IPS-NIHi7 (cell line): ENCODE measurements at regions not wholly inside any gene's neighbourhood (a gene's known extent, or its start where the extent isn't known, plus 50 kb on each side); places are given as distances from the start of the nearest gene placed in this dataset.

ENCODE experiments used
- DNase-seq: peaks from one replicate; pipeline ENCODE4 v3.0.0; 2012; ENCODE audit warnings: mixed read lengths; ENCODE audit errors: extremely low spot score

GRCh38 chr2:217722883-217723472 lies 279.8 kb downstream of the TNS1 start:
- no peak for DNase-seq

GRCh38 chr2:217717646-217718045 lies 285.1 kb downstream of the TNS1 start:
- DNase-seq: no peak

GRCh38 chr2:217715484-217715883 lies 287.3 kb downstream of the TNS1 start:
- DNase-seq: no peak

- DNase-seq: no peak
Measured at GRCh38 chr2:217714287-217714751, 288.5 kb downstream of the TNS1 start.

GRCh38 chr2:217713395-217714286 lies 289.2 kb downstream of the TNS1 start:
- peak; percentile 90 for DNase-seq

- DNase-seq: no peak
Measured at GRCh38 chr2:217712431-217712830, 290.4 kb downstream of the TNS1 start.

GRCh38 chr2:217711188-217711587 lies 291.6 kb downstream of the TNS1 start:
- no peak for DNase-seq

GRCh38 chr2:217710211-217710765 lies 292.5 kb downstream of the TNS1 start:
- no peak for DNase-seq

GRCh38 chr2:217709478-217710210 lies 293.2 kb downstream of the TNS1 start:
- DNase-seq: no peak

- no peak for DNase-seq
Measured at GRCh38 chr2:217707131-217707611, 295.6 kb downstream of the TNS1 start.

- DNase-seq: no peak
Measured at GRCh38 chr2:217706513-217706912, 296.3 kb downstream of the TNS1 start.

GRCh38 chr2:217706095-217706494 lies 296.7 kb downstream of the TNS1 start:
- no peak for DNase-seq

GRCh38 chr2:217705461-217705860 lies 297.3 kb downstream of the TNS1 start:
- no peak for DNase-seq

- DNase-seq: no peak
Measured at GRCh38 chr2:217703999-217704398, 298.8 kb downstream of the TNS1 start.

GRCh38 chr2:217703102-217703501 lies 299.7 kb downstream of the TNS1 start:
- DNase-seq: no peak

- DNase-seq: no peak
Measured at GRCh38 chr2:217701622-217702021, 301.2 kb downstream of the TNS1 start.

GRCh38 chr2:217698691-217699090 lies 304.1 kb downstream of the TNS1 start:
- no peak for DNase-seq

GRCh38 chr2:217695033-217695520 lies 307.7 kb downstream of the TNS1 start:
- DNase-seq: no peak

GRCh38 chr2:217694291-217694690 lies 308.5 kb downstream of the TNS1 start:
- no peak for DNase-seq

GRCh38 chr2:217693363-217693762 lies 309.4 kb downstream of the TNS1 start:
- DNase-seq: no peak

- DNase-seq: no peak
Measured at GRCh38 chr2:217691920-217692666, 310.7 kb downstream of the TNS1 start.
